GM18508 (cell line): ENCODE measurements at regions not wholly inside any gene's neighbourhood (a gene's known extent, or its start where the extent isn't known, plus 50 kb on each side); places are given as distances from the start of the nearest gene placed in this dataset.

Experiments
- ATAC-seq: cut with Tn5 transposase; IDR thresholded peaks from one replicate; pipeline ENCODE4 v1.9.1; 2021; ENCODE audit warnings: moderate number of reproducible peaks; ENCODE audit not compliant: insufficient read depth, unreplicated experiment

DNA sequence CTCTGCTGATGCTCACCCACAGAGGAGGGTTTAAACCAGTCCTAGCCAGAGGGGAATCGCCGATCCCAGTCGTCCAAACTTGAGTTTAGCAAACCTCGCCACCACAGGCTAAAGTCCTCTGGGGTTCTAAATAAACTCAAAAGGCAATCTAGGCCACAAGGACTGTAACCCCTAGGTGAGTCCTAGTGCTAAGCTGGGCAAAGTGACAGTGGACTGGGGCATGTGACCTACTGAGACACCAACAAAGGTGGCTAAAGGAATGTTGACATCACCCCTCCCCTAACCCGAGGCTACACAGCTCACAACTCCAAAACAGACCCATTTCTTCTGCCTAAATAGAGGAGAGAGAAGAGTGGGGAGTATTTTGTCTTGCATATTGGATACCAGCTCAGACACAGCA is 142.8 kb upstream of the PRDX4 start:
- ATAC-seq: no peak

GRCh38 chrX:23525531-23525930 is 141.8 kb upstream of the PRDX4 start:
- ATAC-seq: no peak

GRCh38 chrX:23540532-23540931 is 126.8 kb upstream of the PRDX4 start:
- no peak for ATAC-seq

DNA sequence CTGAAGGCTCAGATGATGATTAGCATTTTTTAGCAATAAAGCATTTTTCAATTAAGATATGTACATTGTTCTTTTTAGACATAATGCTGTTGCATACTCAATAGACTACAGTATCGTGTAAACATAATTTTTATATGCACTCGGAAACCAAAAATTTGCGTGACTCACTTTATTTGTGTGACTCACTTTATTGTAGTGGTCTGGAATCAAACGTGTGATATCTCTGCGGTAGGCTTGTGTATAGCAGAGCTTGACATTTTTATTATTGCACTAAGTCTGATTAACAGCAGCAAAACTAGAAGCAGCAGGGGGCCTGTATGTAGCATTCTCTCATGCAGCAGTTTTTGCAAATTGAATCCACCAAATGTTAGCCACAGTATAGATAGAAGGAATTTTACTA is 119.1 kb upstream of the PRDX4 start:
- no peak for ATAC-seq

DNA sequence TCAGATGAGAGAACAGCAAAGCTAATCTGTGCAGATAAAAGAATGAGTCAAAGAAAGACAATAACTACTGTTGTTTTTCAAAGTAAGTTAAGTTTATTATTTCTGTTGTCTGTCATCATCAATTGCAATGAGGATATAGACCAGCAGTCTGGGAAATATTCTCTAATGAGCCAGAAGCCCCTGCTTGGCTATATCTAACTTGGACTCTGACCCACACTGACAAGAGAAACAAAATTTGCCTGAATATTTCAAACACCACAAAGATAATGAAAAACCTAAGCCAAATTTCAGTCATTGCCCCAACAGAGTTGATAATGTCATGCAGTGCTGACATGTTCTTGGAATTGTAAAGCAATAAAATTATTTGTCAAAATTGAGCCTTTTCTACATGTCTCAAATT is 115.0 kb upstream of the PRDX4 start:
- no peak for ATAC-seq

- ATAC-seq: no peak
Observed at GRCh38 chrX:23554304-23554703, 113.0 kb upstream of the PRDX4 start.

DNA sequence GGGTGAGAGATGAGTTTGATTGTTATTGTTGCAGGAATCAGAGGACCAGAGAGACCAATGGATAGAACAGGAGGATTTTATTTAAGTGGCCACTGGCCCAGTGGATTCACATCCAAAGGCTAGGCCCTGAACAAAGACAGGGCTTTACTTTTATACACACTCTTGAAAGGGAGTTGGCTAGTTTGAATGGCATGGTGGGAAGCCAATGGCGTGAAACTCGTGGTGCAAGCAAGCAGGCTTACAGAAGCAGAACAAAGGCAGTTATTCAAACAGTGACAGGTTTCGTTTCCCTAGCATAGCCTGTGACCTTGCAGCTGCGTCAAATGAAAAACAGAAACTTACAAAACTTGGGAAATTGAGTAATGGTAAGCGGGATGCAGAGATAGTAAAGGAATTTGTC is 110.2 kb upstream of the PRDX4 start:
- ATAC-seq: no peak

DNA sequence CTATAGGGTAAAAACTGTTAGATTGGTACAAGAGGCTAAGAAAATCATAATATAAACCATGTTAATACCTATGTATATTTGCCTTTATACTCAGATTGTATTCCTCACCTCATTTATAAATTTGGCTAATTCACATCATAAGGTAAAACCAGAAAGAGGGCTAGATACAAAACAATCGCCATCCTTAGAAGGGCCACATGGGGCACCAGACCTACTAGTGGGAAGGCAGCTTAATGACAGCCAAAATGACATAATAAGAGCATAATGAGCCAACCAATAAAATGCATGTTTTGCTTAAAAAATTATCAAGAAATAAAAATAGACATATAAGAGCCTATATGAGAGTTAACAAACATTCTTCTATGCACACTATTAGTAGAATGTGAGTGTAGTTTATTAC is 107.3 kb upstream of the PRDX4 start:
- ATAC-seq: no peak

DNA sequence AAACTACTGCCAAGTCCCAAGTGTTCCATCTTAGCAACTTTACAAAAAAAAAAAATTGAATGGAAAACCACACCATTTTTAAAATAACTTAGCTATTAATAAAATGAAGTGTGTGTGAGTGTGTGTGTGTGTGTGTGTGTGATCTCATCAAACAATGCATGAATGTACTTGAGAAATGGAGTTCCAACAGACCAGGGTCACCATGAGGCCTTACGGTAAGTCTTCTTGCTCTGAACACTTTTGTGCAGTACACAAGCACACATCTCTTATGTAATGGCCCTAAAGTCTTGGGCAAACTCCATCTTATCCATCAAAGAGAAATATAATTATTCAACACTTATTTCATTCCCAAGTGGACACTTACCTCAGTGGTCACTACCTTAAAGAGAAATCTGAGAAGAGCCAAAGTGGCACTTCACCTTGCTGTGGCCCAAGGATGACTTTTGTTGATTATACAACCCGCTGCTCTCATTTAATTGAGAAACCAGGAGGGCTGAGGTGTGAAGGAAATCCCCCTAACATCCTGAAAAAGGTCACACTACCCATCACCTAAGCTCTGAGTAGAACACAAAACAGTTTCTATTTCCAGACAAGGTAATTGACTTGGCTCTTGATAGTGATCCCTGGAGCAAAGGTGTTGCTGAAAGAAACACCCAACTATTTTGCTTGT is 96.5 kb upstream of the PRDX4 start:
- no peak for ATAC-seq

- ATAC-seq: no peak
Observed at GRCh38 chrX:23575281-23575680, 92.0 kb upstream of the PRDX4 start.

DNA sequence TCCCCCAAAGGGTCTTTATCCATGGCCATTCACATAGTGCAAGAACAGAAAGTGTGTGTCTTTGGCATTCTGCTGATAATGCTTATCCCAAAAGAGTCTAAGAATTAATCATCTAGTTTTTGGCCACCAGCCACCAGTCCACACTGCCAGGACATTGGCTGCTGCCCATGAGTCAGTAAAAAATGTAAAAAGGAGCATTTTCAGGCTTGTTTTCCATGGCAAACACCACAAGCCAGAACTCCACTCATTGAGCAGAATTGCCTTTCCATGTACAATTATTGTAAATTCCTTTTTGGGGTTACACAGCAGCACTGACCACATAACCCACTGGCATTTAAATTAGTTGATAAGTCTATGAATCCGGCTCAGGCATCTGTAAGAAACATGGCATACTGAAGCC is 89.2 kb upstream of the PRDX4 start:
- ATAC-seq: no peak

- ATAC-seq: no peak
Observed at GRCh38 chrX:23589496-23589895, 77.8 kb upstream of the PRDX4 start.

- ATAC-seq: no peak
Observed at GRCh38 chrX:23592741-23593140, 74.6 kb upstream of the PRDX4 start.

DNA sequence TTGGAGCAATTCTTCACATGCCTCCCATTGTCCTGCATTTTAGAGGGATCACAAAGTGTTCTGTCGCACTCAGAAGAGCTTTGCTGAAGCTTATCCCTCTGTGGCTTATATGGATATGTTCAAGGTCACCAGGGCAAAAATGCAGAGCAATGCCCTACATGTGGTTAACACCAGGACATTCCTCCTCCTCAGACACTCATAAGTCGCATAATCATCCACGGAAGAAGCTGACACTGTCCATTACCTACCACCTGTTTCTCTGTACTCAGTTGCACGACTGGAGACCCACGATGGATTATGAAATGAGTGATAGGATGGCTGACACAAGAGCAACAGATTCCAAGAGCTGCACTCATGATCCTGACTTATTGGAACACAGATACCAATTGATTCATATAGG is 68.7 kb upstream of the PRDX4 start:
- no peak for ATAC-seq

- no peak for ATAC-seq
Observed at GRCh38 chrX:23603501-23603900, 63.8 kb upstream of the PRDX4 start.

- no peak for ATAC-seq
Observed at GRCh38 chrX:23610495-23610894, 56.8 kb upstream of the PRDX4 start.

DNA sequence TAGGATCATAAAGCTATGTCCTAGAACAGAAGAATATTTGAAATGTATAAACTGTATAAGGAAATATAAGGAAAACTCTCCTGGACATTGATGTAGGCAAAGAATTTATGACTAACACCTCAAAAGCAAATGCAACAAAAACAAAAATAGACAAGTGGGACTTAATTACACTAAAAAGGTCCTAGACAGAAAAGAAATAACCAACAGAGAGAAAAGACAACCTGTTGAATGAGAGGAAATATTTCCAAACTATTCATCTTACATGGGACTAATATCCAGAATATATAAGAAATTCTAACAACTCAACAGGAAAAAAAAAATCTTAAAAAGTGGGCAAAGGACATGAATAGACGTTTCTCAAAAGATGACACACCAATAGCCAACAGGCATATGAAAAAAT is 54.4 kb upstream of the PRDX4 start:
- no peak for ATAC-seq

- peak; percentile 65 for ATAC-seq
Observed at GRCh38 chrX:23616361-23616760, 50.9 kb upstream of the PRDX4 start.
